H1 (cell line): ENCODE measurements at regions not wholly inside any gene's neighbourhood (a gene's known extent, or its start where the extent isn't known, plus 50 kb on each side); places are given as distances from the start of the nearest gene placed in this dataset.

ENCODE experiments used
- CTCF ChIA-PET: fragments of 300-600 bp; sonication (Branson Sonifier 250); formaldehyde crosslinking; loops from one replicate; lab custom pipeline; 2021; ENCODE audit not compliant: partially characterized antibody; lab: Charles Lee
- POLR2A ChIA-PET: fragments of 300-600 bp; sonication (Branson Sonifier 250); formaldehyde crosslinking; loops from one replicate; lab custom pipeline; 2021; ENCODE audit warnings: inconsistent platforms; ENCODE audit not compliant: partially characterized antibody; lab: Charles Lee
- DNase-seq, 2 experiments: peaks; one replicate each; pipeline versions ENCODE4 v3.0.0 to v3.0.0-alpha.2; 2010 to 2022; ENCODE audit warnings: low spot score in 2 of 2, low read depth in 1 of 2, mixed read lengths in 1 of 2
- FAIRE-seq: peaks from 2 replicates; lab custom pipeline; 2011; peaks lifted over from hg19 to GRCh38; lab: Jason Lieb, UNC
- H2AFZ ChIP-seq: 2 replicates; pipeline ENCODE4 v1.8.1; 2012; ENCODE audit warnings: low read length, inconsistent platforms
- H2AK5ac ChIP-seq: 2 replicates; pipeline ENCODE4 v1.6.1; 2013; ENCODE audit warnings: low read depth, low read length
- H2BK120ac ChIP-seq: replicated peaks from 2 replicates; pipeline ENCODE3; 2013; ENCODE audit warnings: low read depth, low read length, inconsistent platforms
- H2BK12ac ChIP-seq: 2 replicates; pipeline ENCODE4 v1.6.1; 2013; ENCODE audit warnings: low read depth, low read length
- H2BK15ac ChIP-seq: 2 replicates; pipeline ENCODE4 v1.6.1; 2013; ENCODE audit warnings: low read length
- H2BK20ac ChIP-seq: 2 replicates; pipeline ENCODE4 v1.6.1; 2013; ENCODE audit warnings: low read length
- H2BK5ac ChIP-seq: 2 replicates; pipeline ENCODE4 v1.6.1; 2013; ENCODE audit warnings: low read depth, low read length
- H3K14ac ChIP-seq: 2 replicates; pipeline ENCODE4 v1.6.1; 2013; ENCODE audit warnings: inconsistent platforms; ENCODE audit not compliant: insufficient read length
- H3K18ac ChIP-seq: 2 replicates; pipeline ENCODE4 v1.6.1; 2013; ENCODE audit warnings: low read length; ENCODE audit errors: extremely low read depth
- H3K23ac ChIP-seq: 2 replicates; pipeline ENCODE4 v1.6.1; 2013; ENCODE audit warnings: inconsistent platforms; ENCODE audit not compliant: insufficient read length
- H3K23me2 ChIP-seq: 2 replicates; pipeline ENCODE4 v1.6.1; 2013; ENCODE audit warnings: low read depth, low read length
- H3K27ac ChIP-seq: 2 replicates; pipeline ENCODE4 v1.6.1; 2011; ENCODE audit warnings: low read depth, low read length, inconsistent platforms
- H3K27me3 ChIP-seq, 4 experiments: replicated peaks in 1 of 4; 1 replicate in 1 of 4; 2 replicates in 3 of 4; pipeline versions ENCODE4 v1.6.1 to v1.8.1; 2011 to 2013; ENCODE audit warnings: low read length in 3 of 4, mild to moderate bottlenecking in 3 of 4, inconsistent platforms in 2 of 4, mixed read lengths in 2 of 4, moderate library complexity in 1 of 4; ENCODE audit not compliant: control insufficient read depth in 3 of 4, insufficient read depth in 3 of 4; ENCODE audit errors: extremely low read depth in 1 of 4
- H3K36me3 ChIP-seq, 4 experiments: 2 replicates each; pipeline versions ENCODE4 v1.6.1 to v1.8.1; 2011 to 2013; ENCODE audit warnings: mild to moderate bottlenecking in 4 of 4, low read length in 3 of 4, moderate library complexity in 2 of 4, control low read depth in 1 of 4, inconsistent platforms in 1 of 4; ENCODE audit not compliant: insufficient read depth in 4 of 4, control insufficient read depth in 2 of 4
- H3K4ac ChIP-seq: replicated peaks from 2 replicates; pipeline ENCODE3; 2013; ENCODE audit warnings: low read length, low read depth, mixed read lengths, inconsistent platforms; ENCODE audit not compliant: insufficient read length
- H3K4me1 ChIP-seq, 4 experiments: replicated peaks in 1 of 4; 1 replicate in 1 of 4; 2 replicates in 3 of 4; pipeline versions ENCODE4 v1.6.1 to v1.8.1; 2011 to 2013; ENCODE audit warnings: low read length in 3 of 4, inconsistent platforms in 2 of 4, mixed read lengths in 1 of 4; ENCODE audit not compliant: insufficient read depth in 4 of 4, control insufficient read depth in 3 of 4
- H3K4me2 ChIP-seq, 2 experiments: 2 replicates each; pipeline versions ENCODE4 v1.6.1 to v1.8.1; 2011 to 2013; ENCODE audit warnings: low read depth in 2 of 2, low read length in 2 of 2, control low read depth in 1 of 2, inconsistent platforms in 1 of 2, mild to moderate bottlenecking in 1 of 2; ENCODE audit not compliant: insufficient read depth in 1 of 2
- H3K4me3 ChIP-seq, 4 experiments: fragments of 200-600, 300-600 bp in 1 of 4; sonication (generic), shearing (Covaris generic), sonication (Bioruptor Twin) in 1 of 4; 2 replicates each; pipeline versions ENCODE4 v1.5.1 to v1.8.1; 2011 to 2016; ENCODE audit warnings: low read length in 4 of 4, low read depth in 3 of 4, control low read depth in 2 of 4, inconsistent platforms in 2 of 4, mild to moderate bottlenecking in 2 of 4, mixed read lengths in 1 of 4, moderate library complexity in 1 of 4; ENCODE audit not compliant: insufficient read depth in 2 of 4; ENCODE audit errors: extremely low read depth in 1 of 4
- H3K56ac ChIP-seq: replicated peaks from 2 replicates; pipeline ENCODE3; 2013; ENCODE audit warnings: low read depth, mild to moderate bottlenecking, mixed read lengths, low read length, inconsistent platforms; ENCODE audit not compliant: insufficient read length
- H3K79me1 ChIP-seq: 2 replicates; pipeline ENCODE4 v1.6.1; 2013; ENCODE audit warnings: low read depth, low read length, control low read depth
- H3K79me2 ChIP-seq, 2 experiments: 2 replicates each; pipeline versions ENCODE4 v1.6.1 to v1.8.1; 2012 to 2013; ENCODE audit warnings: low read length in 2 of 2, mild to moderate bottlenecking in 2 of 2, inconsistent platforms in 1 of 2; ENCODE audit not compliant: insufficient read depth in 2 of 2, control insufficient read depth in 1 of 2
- H3K9ac ChIP-seq, 4 experiments: replicated peaks in 1 of 4; 1 replicate in 1 of 4; 2 replicates in 3 of 4; pipeline versions ENCODE4 v1.6.1 to v1.8.1; 2011 to 2013; ENCODE audit warnings: low read depth in 3 of 4, low read length in 3 of 4, control low read depth in 2 of 4, mild to moderate bottlenecking in 2 of 4, moderate library complexity in 2 of 4, inconsistent platforms in 1 of 4; ENCODE audit errors: extremely low read depth in 1 of 4
- H3K9me3 ChIP-seq, 2 experiments: 2 replicates each; pipeline versions ENCODE4 v1.6.1 to v1.8.1; 2012 to 2013; ENCODE audit warnings: mild to moderate bottlenecking in 2 of 2, moderate library complexity in 2 of 2, control low read depth in 1 of 2, inconsistent platforms in 1 of 2, low read depth in 1 of 2, low read length in 1 of 2, mixed read lengths in 1 of 2; ENCODE audit not compliant: insufficient read depth in 2 of 2
- H4K20me1 ChIP-seq, 2 experiments: replicated peaks in 1 of 2; 2 replicates each; pipeline versions ENCODE3 to v1.8.1; 2011 to 2013; ENCODE audit warnings: inconsistent platforms in 2 of 2, low read length in 2 of 2, mild to moderate bottlenecking in 1 of 2; ENCODE audit not compliant: insufficient read depth in 2 of 2, control insufficient read depth in 1 of 2
- H4K5ac ChIP-seq: 2 replicates; pipeline ENCODE4 v1.6.1; 2013; ENCODE audit warnings: low read length, low read depth, mixed read lengths, inconsistent platforms; ENCODE audit not compliant: insufficient read length
- H4K8ac ChIP-seq: 2 replicates; pipeline ENCODE4 v1.8.0; 2013; ENCODE audit warnings: mild to moderate bottlenecking, moderate library complexity, low read length, inconsistent platforms; ENCODE audit not compliant: insufficient read depth; ENCODE audit errors: extremely low read depth
- H4K91ac ChIP-seq: replicated peaks from 2 replicates; pipeline ENCODE3; 2013; ENCODE audit warnings: low read length, mixed read lengths, inconsistent platforms; ENCODE audit not compliant: insufficient read length
- CEBPB ChIP-seq: IDR thresholded peaks from 2 replicates; pipeline ENCODE4 v1.6.1; 2012; ENCODE audit warnings: low read depth, low read length
- GABPA ChIP-seq: IDR thresholded peaks from 2 replicates; pipeline ENCODE4 v1.6.1; 2011; ENCODE audit warnings: mild to moderate bottlenecking, low read length, moderate library complexity, borderline replicate concordance; ENCODE audit not compliant: insufficient read depth
- GTF2F1 ChIP-seq: IDR thresholded peaks from 2 replicates; pipeline ENCODE4 v1.6.1; 2012; ENCODE audit warnings: low read depth, low read length, improper control_type of control experiment, borderline replicate concordance
- KDM1A ChIP-seq: fragments of 200-600, 300-600 bp; sonication (generic); IDR thresholded peaks from 2 replicates; pipeline ENCODE4 v1.7.1; 2016; ENCODE audit warnings: mild to moderate bottlenecking, low read length, borderline replicate concordance
- TEAD4 ChIP-seq: IDR thresholded peaks from 2 replicates; pipeline ENCODE4 v1.6.1; 2012; ENCODE audit warnings: low read depth, low read length, inconsistent platforms, mixed read lengths
- WGBS, 2 experiments: shearing (Covaris generic) in 1 of 2; methylation state at CpG; one replicate each; pipeline versions ENCODE4 v1.1.6 to v1.1.7; 2013 to 2015; ENCODE audit warnings: low lambda C conversion rate in 2 of 2, mixed read lengths in 2 of 2, inconsistent platforms in 1 of 2, low coverage in 1 of 2, missing lambda C conversion rate in 1 of 2; ENCODE audit not compliant: insufficient replicate concordance in 2 of 2, insufficient coverage in 1 of 2, insufficient read length in 1 of 2; ENCODE audit errors: extremely low coverage in 1 of 2, missing lambda C conversion rate in 1 of 2; 5-methylcytosine and 5-hydroxymethylcytosine counted together

- no peak overlapping the region for H4K8ac ChIP-seq
- no peak for DNase-seq
- FAIRE-seq: no peak
- H3K79me2 ChIP-seq: no peaks in the 10 kb centered on the region
- no peak overlapping the region for H2BK5ac ChIP-seq
- no peak overlapping the region for H3K14ac ChIP-seq
- H3K4me3 ChIP-seq: no peak overlapping the region
- 80% methylated on average over 4 of the region's 4 CpGs; no CpG with 5 or more reads in 1 of the 2 experiments for WGBS, 2 experiments
- no peak overlapping the region for H3K9ac ChIP-seq
- POLR2A ChIA-PET: no interaction called here
- H3K4me2 ChIP-seq: no peak overlapping the region
- no peak overlapping the region for H2BK20ac ChIP-seq
- no peak overlapping the region for H3K18ac ChIP-seq
- H2BK15ac ChIP-seq: no peak overlapping the region
- H3K27me3 ChIP-seq: no peaks in the 10 kb centered on the region
- no peaks in the 10 kb centered on the region for H3K23me2 ChIP-seq
- no peaks in the 10 kb centered on the region for H3K79me1 ChIP-seq
- no peak overlapping the region for H4K91ac ChIP-seq
- no peak overlapping the region for H2BK120ac ChIP-seq
- H3K56ac ChIP-seq: no peak overlapping the region
- no peak overlapping the region for H2BK12ac ChIP-seq
- H4K5ac ChIP-seq: no peak overlapping the region
- no peak overlapping the region for H3K4ac ChIP-seq
- H2AK5ac ChIP-seq: no peak overlapping the region
- no peaks in the 10 kb centered on the region for H4K20me1 ChIP-seq
- CTCF ChIA-PET: interaction anchor here (0.6 to 1.4 kb wide), 6 partner anchors 9 to 258 kb away, joined by 3 to 5 read pairs (median 3); no protein-coding TSS in a partner anchor
- H2AFZ ChIP-seq: no peak overlapping the region
- TF ChIP-seq TEAD4: no peak
- TF ChIP-seq KDM1A: no peak
- TF ChIP-seq GTF2F1: no peak
- 0 out of 2 replicates have a peak, but pooled peaks have one; percentile 8 for TF ChIP-seq CEBPB
- TF ChIP-seq GABPA: no peak
- TF ChIP-seq, all 59 proteins: peak for 1
- H3K27ac ChIP-seq: no peak overlapping the region
- H3K23ac ChIP-seq: no peak overlapping the region
- no peaks in the 10 kb centered on the region for H3K36me3 ChIP-seq
- H3K9me3 ChIP-seq: peaks cover 5 to 9% of the 10 kb centered on the region in 2 experiments; a peak in 2 of 4 replicates
- peaks cover 0 to 1% (median 0%) of the 10 kb centered on the region in 4 experiments; a peak in 1 of 7 replicates for H3K4me1 ChIP-seq
Observed at GRCh38 chr2:118430510-118431164, 342.4 kb downstream of the INSIG2 start.
